DOHH2 (cell line): ENCODE measurements at regions not wholly inside any gene's neighbourhood (a gene's known extent, or its start where the extent isn't known, plus 50 kb on each side); places are given as distances from the start of the nearest gene placed in this dataset.

Experiments used
- H3F3A ChIP-seq: fragments of 200-600 bp; sonication (generic), shearing (Covaris generic); 2 replicates; pipeline ENCODE4 v1.6.0; 2016; ENCODE audit warnings: antibody characterized with exemption, mild to moderate bottlenecking; ENCODE audit not compliant: control insufficient read depth, insufficient read depth
- H3K27ac ChIP-seq: fragments of 200-600 bp; sonication (generic); 2 replicates; pipeline ENCODE4 v1.5.1; 2014; ENCODE audit warnings: low read depth, mild to moderate bottlenecking, low read length, moderate library complexity
- H3K27me3 ChIP-seq: fragments of 200-600 bp; sonication (generic); 2 replicates; pipeline ENCODE4 v1.6.1; 2014; ENCODE audit warnings: mild to moderate bottlenecking, low read length, mixed read lengths; ENCODE audit not compliant: control insufficient read depth
- H3K36me3 ChIP-seq: fragments of 200-600 bp; sonication (generic); 2 replicates; pipeline ENCODE4 v1.6.1; 2014; ENCODE audit warnings: mild to moderate bottlenecking, low read length, moderate library complexity, mixed read lengths; ENCODE audit not compliant: control insufficient read depth
- H3K4me1 ChIP-seq: fragments of 200-600 bp; sonication (generic); 2 replicates; pipeline ENCODE4 v1.6.1; 2014; ENCODE audit warnings: mild to moderate bottlenecking, low read length, mixed read lengths; ENCODE audit not compliant: control insufficient read depth
- H3K4me2 ChIP-seq: fragments of 200-600 bp; sonication (generic); 2 replicates; pipeline ENCODE4 v1.6.0; 2014; ENCODE audit warnings: mild to moderate bottlenecking, low read length, moderate library complexity
- H3K4me3 ChIP-seq: fragments of 200-600 bp; sonication (generic); 2 replicates; pipeline ENCODE4 v1.5.1; 2014; ENCODE audit warnings: mild to moderate bottlenecking, low read length, mixed read lengths
- H3K79me2 ChIP-seq: fragments of 200-600 bp; sonication (generic); 2 replicates; pipeline ENCODE4 v1.6.1; 2014; ENCODE audit warnings: mild to moderate bottlenecking, low read length, mixed read lengths; ENCODE audit not compliant: control insufficient read depth
- H3K9me2 ChIP-seq: fragments of 200-600 bp; sonication (generic); replicated peaks from 2 replicates; pipeline ENCODE4 v1.6.1; 2014; ENCODE audit warnings: mild to moderate bottlenecking, low read length, mixed read lengths; ENCODE audit not compliant: control insufficient read depth
- H3K9me3 ChIP-seq: fragments of 200-600 bp; sonication (generic); 2 replicates; pipeline ENCODE4 v1.6.1; 2014; ENCODE audit warnings: antibody characterized with exemption, low read length, mixed read lengths; ENCODE audit not compliant: control insufficient read depth, insufficient read depth
- H4K20me1 ChIP-seq: fragments of 200-600 bp; sonication (generic); 2 replicates; pipeline ENCODE4 v1.6.0; 2014; ENCODE audit warnings: low read depth, mild to moderate bottlenecking, antibody characterized with exemption, low read length, moderate library complexity; ENCODE audit not compliant: control insufficient read depth, insufficient read depth
- CTCF ChIP-seq: fragments of 200-600 bp; sonication (generic); IDR thresholded peaks from one replicate; pipeline ENCODE4 v1.5.1; 2014; ENCODE audit warnings: antibody characterized with exemption, mild to moderate bottlenecking, low read depth, low read length; ENCODE audit not compliant: poor library complexity, severe bottlenecking
- EZH2phosphoT487 ChIP-seq: fragments of 200-600 bp; sonication (generic); IDR thresholded peaks from 2 replicates; pipeline ENCODE4 v1.6.1; 2017; ENCODE audit warnings: borderline replicate concordance, mild to moderate bottlenecking, antibody characterized with exemption, low read length, moderate library complexity, mixed read lengths

- no peak overlapping the region for H3K4me2 ChIP-seq
- H3K9me3 ChIP-seq = no peaks in the 10 kb centered on the region
- H3K36me3 ChIP-seq = no peaks in the 10 kb centered on the region
- H3K9me2 ChIP-seq = no peaks in the 10 kb centered on the region
- H3F3A ChIP-seq = no peaks in the 10 kb centered on the region
- no peak for TF ChIP-seq EZH2phosphoT487
- TF ChIP-seq CTCF = no peak
- H3K79me2 ChIP-seq = no peaks in the 10 kb centered on the region
- H3K4me1 ChIP-seq = no peaks in the 10 kb centered on the region
- H3K27ac ChIP-seq = no peak overlapping the region
- H3K4me3 ChIP-seq = no peak overlapping the region
- no peaks in the 10 kb centered on the region for H4K20me1 ChIP-seq
- H3K27me3 ChIP-seq = no peaks in the 10 kb centered on the region
These were observed 874.8 kb upstream of the SLITRK6 start for GRCh38 chr13:86673931-86674431.

DNA sequence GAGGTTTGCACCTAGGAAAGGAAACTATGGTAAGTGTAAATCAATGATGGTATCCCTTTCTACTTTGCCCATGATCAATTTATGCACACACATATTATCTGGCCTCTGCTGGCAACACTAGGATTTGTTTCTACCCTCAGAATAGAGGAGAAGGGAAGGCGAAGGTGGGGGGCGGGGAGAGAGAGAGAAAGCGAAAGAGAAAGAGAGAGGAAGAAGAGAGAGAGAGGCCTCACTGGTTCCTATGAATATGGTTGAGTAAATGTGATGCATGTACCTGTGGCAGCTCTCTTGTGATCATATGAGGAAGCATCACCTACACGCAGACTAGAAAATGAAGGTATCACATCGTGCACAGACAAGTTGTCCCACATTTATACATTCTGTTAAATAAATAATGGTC lies 882.0 kb upstream of the SLITRK6 start:
- H3K79me2 ChIP-seq = no peaks in the 10 kb centered on the region
- no peak overlapping the region for H3K27ac ChIP-seq
- no peaks in the 10 kb centered on the region for H3F3A ChIP-seq
- H3K36me3 ChIP-seq = no peaks in the 10 kb centered on the region
- H3K9me3 ChIP-seq = no peaks in the 10 kb centered on the region
- H3K4me2 ChIP-seq = no peak overlapping the region
- H3K4me1 ChIP-seq = no peaks in the 10 kb centered on the region
- no peaks in the 10 kb centered on the region for H3K27me3 ChIP-seq
- H3K9me2 ChIP-seq = no peaks in the 10 kb centered on the region
- H4K20me1 ChIP-seq = no peaks in the 10 kb centered on the region
- no peak for TF ChIP-seq EZH2phosphoT487
- TF ChIP-seq CTCF = no peak
- no peak overlapping the region for H3K4me3 ChIP-seq

- Histone ChIP-seq H3K4me1 (no peaks in the 10 kb centered on the region), H3K36me3 (no peaks in the 10 kb centered on the region), H3K9me3 (no peaks in the 10 kb centered on the region), H3K4me2 (no peak overlapping the region), H3K9me2 (no peaks in the 10 kb centered on the region), H3K27ac (no peak overlapping the region), H3K79me2 (no peaks in the 10 kb centered on the region), H3K27me3 (no peaks in the 10 kb centered on the region), H3F3A (no peaks in the 10 kb centered on the region), H4K20me1 (no peaks in the 10 kb centered on the region), H3K4me3 (no peak overlapping the region)
- TF ChIP-seq EZH2phosphoT487 (no peak), CTCF (no peak)
These were observed 885.2 kb upstream of the SLITRK6 start for GRCh38 chr13:86684402-86684801.
